Esophagus squamous epithelium (tissue), 4 donors: ENCODE measurements at regions not wholly inside any gene's neighbourhood (a gene's known extent, or its start where the extent isn't known, plus 50 kb on each side); places are given as distances from the start of the nearest gene placed in this dataset.

Experiments
- POLR2A ChIP-seq, 4 donors: fragments of 450-650 bp; IDR thresholded peaks; one replicate each; pipeline ENCODE4 v1.6.1; 2017; ENCODE audit warnings: antibody characterized with exemption in 4 of 4, mild to moderate bottlenecking in 4 of 4, moderate library complexity in 3 of 4
- TF ChIP-seq, protein P1 (sequence below), 6 experiments: fragments of 450-650 bp in 4 of 6; fragments of 200-600 bp in 2 of 6; sonication (generic) in 2 of 6; IDR thresholded peaks; one replicate each; pipeline ENCODE4 v1.5.1; 2016 to 2019; ENCODE audit warnings: antibody characterized with exemption in 6 of 6, mild to moderate bottlenecking in 4 of 6, moderate library complexity in 4 of 6

DNA sequence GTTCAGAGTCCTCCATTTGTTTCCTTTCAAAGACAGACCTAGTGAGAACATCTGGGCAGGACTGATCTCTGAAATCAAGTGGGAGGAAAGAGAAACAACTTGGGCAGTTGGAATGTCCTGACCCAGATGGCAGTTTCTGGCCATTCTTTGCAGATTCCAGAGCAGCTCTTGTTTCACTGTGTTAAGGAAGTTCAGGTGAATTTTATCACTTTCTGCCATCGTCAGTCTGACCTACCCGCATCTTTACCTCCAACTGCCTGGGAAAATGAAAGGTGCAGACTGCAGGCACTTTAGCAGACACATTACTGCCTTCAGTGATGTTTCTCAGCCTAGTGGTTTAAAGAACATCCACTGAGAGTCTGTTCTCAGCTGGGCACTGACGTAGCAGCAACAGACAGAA, 216.2 kb downstream of the CEP135 start:
- TF ChIP-seq, protein P1, sequence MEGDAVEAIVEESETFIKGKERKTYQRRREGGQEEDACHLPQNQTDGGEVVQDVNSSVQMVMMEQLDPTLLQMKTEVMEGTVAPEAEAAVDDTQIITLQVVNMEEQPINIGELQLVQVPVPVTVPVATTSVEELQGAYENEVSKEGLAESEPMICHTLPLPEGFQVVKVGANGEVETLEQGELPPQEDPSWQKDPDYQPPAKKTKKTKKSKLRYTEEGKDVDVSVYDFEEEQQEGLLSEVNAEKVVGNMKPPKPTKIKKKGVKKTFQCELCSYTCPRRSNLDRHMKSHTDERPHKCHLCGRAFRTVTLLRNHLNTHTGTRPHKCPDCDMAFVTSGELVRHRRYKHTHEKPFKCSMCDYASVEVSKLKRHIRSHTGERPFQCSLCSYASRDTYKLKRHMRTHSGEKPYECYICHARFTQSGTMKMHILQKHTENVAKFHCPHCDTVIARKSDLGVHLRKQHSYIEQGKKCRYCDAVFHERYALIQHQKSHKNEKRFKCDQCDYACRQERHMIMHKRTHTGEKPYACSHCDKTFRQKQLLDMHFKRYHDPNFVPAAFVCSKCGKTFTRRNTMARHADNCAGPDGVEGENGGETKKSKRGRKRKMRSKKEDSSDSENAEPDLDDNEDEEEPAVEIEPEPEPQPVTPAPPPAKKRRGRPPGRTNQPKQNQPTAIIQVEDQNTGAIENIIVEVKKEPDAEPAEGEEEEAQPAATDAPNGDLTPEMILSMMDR (IDR thresholded peaks at IDR 0.05): no peak
- no peak for TF ChIP-seq POLR2A (IDR thresholded peaks at IDR 0.05)
